SK-N-SH (cell line): ENCODE measurements at regions not wholly inside any gene's neighbourhood (a gene's known extent, or its start where the extent isn't known, plus 50 kb on each side); places are given as distances from the start of the nearest gene placed in this dataset.

ENCODE experiments used
- CTCF ChIA-PET: fragments of 300-600, 350-600 bp; formaldehyde crosslinking; extraction: SDS; loops from one replicate; lab custom pipeline; 2021; lab: Yijun Ruan, JAX
- POLR2A ChIA-PET: fragments of 350-600 bp; sonication (Branson Sonifier 250); formaldehyde crosslinking; extraction: SDS; loops from one replicate; lab custom pipeline; 2020; ENCODE audit warnings: antibody characterized with exemption, inconsistent platforms; lab: Yijun Ruan, JAX
- DNase-seq: peaks from one replicate; pipeline ENCODE4 v3.0.0; 2012
- H2AFZ ChIP-seq: fragments of 200-600 bp; sonication (generic); 2 replicates; pipeline ENCODE4 v1.8.1; 2016; ENCODE audit warnings: antibody characterized with exemption, mild to moderate bottlenecking, low read depth
- H3F3A ChIP-seq: fragments of 200-600 bp; sonication (generic); replicated peaks from 2 replicates; pipeline ENCODE3; 2016; ENCODE audit warnings: antibody characterized with exemption, mild to moderate bottlenecking; ENCODE audit not compliant: insufficient read depth
- H3K27ac ChIP-seq, 2 experiments: fragments of 200-500 bp in 1 of 2; fragments of 200-600 bp in 1 of 2; sonication (Bioruptor generic) in 1 of 2; sonication (generic), shearing (Covaris generic) in 1 of 2; 2 replicates each; pipeline versions ENCODE4 v1.5.1 to v1.6.1; 2014 to 2016; ENCODE audit warnings: low read depth in 2 of 2, inconsistent platforms in 1 of 2, low read length in 1 of 2, mild to moderate bottlenecking in 1 of 2, mixed read lengths in 1 of 2
- H3K27me3 ChIP-seq: fragments of 200-600 bp; sonication (generic), shearing (Covaris generic); 2 replicates; pipeline ENCODE4 v1.6.1; 2016; ENCODE audit warnings: mixed run types; ENCODE audit not compliant: insufficient read depth
- H3K36me3 ChIP-seq, 2 experiments: fragments of 200-500 bp in 1 of 2; fragments of 200-600 bp in 1 of 2; sonication (Bioruptor generic) in 1 of 2; sonication (generic) in 1 of 2; replicated peaks in 1 of 2; 2 replicates each; pipeline versions ENCODE3 to v1.5.1; 2014 to 2016; ENCODE audit warnings: low read length in 1 of 2, mild to moderate bottlenecking in 1 of 2; ENCODE audit not compliant: insufficient read depth in 2 of 2, control insufficient read depth in 1 of 2
- H3K4me1 ChIP-seq, 2 experiments: fragments of 200-500 bp in 1 of 2; fragments of 200-600 bp in 1 of 2; sonication (Bioruptor generic) in 1 of 2; sonication (generic), shearing (Covaris generic) in 1 of 2; 2 replicates each; pipeline versions ENCODE4 v1.5.1 to v1.6.1; 2014 to 2016; ENCODE audit warnings: low read depth in 1 of 2, low read length in 1 of 2, mixed run types in 1 of 2; ENCODE audit not compliant: insufficient read depth in 2 of 2, control insufficient read depth in 1 of 2
- H3K4me2 ChIP-seq: fragments of 200-600 bp; sonication (generic), shearing (Covaris generic); 2 replicates; pipeline ENCODE4 v1.6.1; 2017; ENCODE audit warnings: mixed run types
- H3K4me3 ChIP-seq, 2 experiments: fragments of 200-500 bp in 1 of 2; fragments of 200-600 bp in 1 of 2; sonication (Bioruptor generic) in 1 of 2; sonication (generic), shearing (Covaris generic) in 1 of 2; 2 replicates each; pipeline versions ENCODE4 v1.5.1 to v1.8.1; 2014 to 2016; ENCODE audit warnings: low read depth in 2 of 2, inconsistent platforms in 1 of 2, low read length in 1 of 2, mild to moderate bottlenecking in 1 of 2, mixed read lengths in 1 of 2, moderate library complexity in 1 of 2
- H3K79me2 ChIP-seq: fragments of 200-600 bp; sonication (generic); 2 replicates; pipeline ENCODE4 v1.8.1; 2017; ENCODE audit warnings: mild to moderate bottlenecking; ENCODE audit not compliant: insufficient read depth
- H3K9ac ChIP-seq: fragments of 200-600 bp; sonication (generic); 2 replicates; pipeline ENCODE4 v1.6.1; 2017; ENCODE audit warnings: mixed run types
- H3K9me2 ChIP-seq: fragments of 200-600 bp; sonication (generic); 2 replicates; pipeline ENCODE4 v1.6.1; 2017; ENCODE audit warnings: mixed run types
- H3K9me3 ChIP-seq: fragments of 200-600 bp; sonication (generic); 2 replicates; pipeline ENCODE4 v1.6.1; 2017; ENCODE audit warnings: mixed run types, mild to moderate bottlenecking, moderate library complexity
- H4K20me1 ChIP-seq: fragments of 200-600 bp; sonication (generic); 2 replicates; pipeline ENCODE4 v1.6.1; 2017; ENCODE audit warnings: mild to moderate bottlenecking, mixed run types; ENCODE audit not compliant: insufficient read depth
- ELF1 ChIP-seq: IDR thresholded peaks from 2 replicates; pipeline ENCODE4 v1.4.0; 2012
- EZH2phosphoT487 ChIP-seq: fragments of 200-600 bp; sonication (generic); IDR thresholded peaks from 2 replicates; pipeline ENCODE4 v1.6.1; 2017; ENCODE audit warnings: low read depth, mixed run types, mild to moderate bottlenecking, antibody characterized with exemption, moderate library complexity, borderline replicate concordance
- FOXJ3 ChIP-seq: sonication (generic); formaldehyde crosslinking; IDR thresholded peaks from 2 replicates; pipeline ENCODE4 v1.5.1; 2020; ENCODE audit warnings: mild to moderate bottlenecking, missing genetic modification reagents
- FOXM1 ChIP-seq: IDR thresholded peaks from 2 replicates; pipeline ENCODE4 v1.4.0; 2012; ENCODE audit warnings: low read depth, mild to moderate bottlenecking
- GABPA ChIP-seq: IDR thresholded peaks from 2 replicates; pipeline ENCODE4 v1.4.0; 2012; ENCODE audit warnings: low read depth, mild to moderate bottlenecking
- GATA2 ChIP-seq: sonication (generic); formaldehyde crosslinking; IDR thresholded peaks from 2 replicates; pipeline ENCODE4 v1.5.0; 2020; ENCODE audit warnings: mild to moderate bottlenecking, missing genetic modification reagents
- JUND ChIP-seq: IDR thresholded peaks from 2 replicates; pipeline ENCODE4 v1.4.0; 2012
- MAX ChIP-seq: IDR thresholded peaks from 2 replicates; pipeline ENCODE4 v1.4.0; 2012; ENCODE audit warnings: low read depth
- MEF2A ChIP-seq: IDR thresholded peaks from 2 replicates; pipeline ENCODE4 v1.4.0; 2012; ENCODE audit warnings: low read depth, borderline replicate concordance
- MXI1 ChIP-seq: IDR thresholded peaks from 2 replicates; pipeline ENCODE4 v1.6.1; 2012; ENCODE audit warnings: mild to moderate bottlenecking, low read depth, low read length, improper control_type of control experiment
- NFIC ChIP-seq: IDR thresholded peaks from 2 replicates; pipeline ENCODE4 v1.4.0; 2012; ENCODE audit warnings: borderline replicate concordance
- NRF1 ChIP-seq: IDR thresholded peaks from 2 replicates; pipeline ENCODE4 v1.6.1; 2012; ENCODE audit warnings: low read depth, mild to moderate bottlenecking, low read length
- RAD21 ChIP-seq: IDR thresholded peaks from 2 replicates; pipeline ENCODE4 v1.6.1; 2012; ENCODE audit warnings: mild to moderate bottlenecking, low read length
- RCOR1 ChIP-seq: fragments of 150-350 bp; IDR thresholded peaks from 2 replicates; pipeline ENCODE4 v1.6.1; 2017; ENCODE audit warnings: antibody characterized with exemption, low read length
- TCF12 ChIP-seq: IDR thresholded peaks from 2 replicates; pipeline ENCODE4 v1.4.0; 2012
- TEAD4 ChIP-seq: IDR thresholded peaks from 2 replicates; pipeline ENCODE4 v1.4.0; 2012; ENCODE audit warnings: mild to moderate bottlenecking, borderline replicate concordance; ENCODE audit not compliant: insufficient read depth
- USF2 ChIP-seq: fragments of 150-350 bp; IDR thresholded peaks from 2 replicates; pipeline ENCODE4 v1.6.1; 2017; ENCODE audit warnings: antibody characterized with exemption, low read length, low read depth, borderline replicate concordance
- WGBS: methylation state at CpG from one replicate; pipeline ENCODE4 v1.1.6; 2017; ENCODE audit warnings: low lambda C conversion rate; 5-methylcytosine and 5-hydroxymethylcytosine counted together
- TF ChIP-seq, protein P1 (sequence below): fragments of 200-600 bp; sonication (generic); IDR thresholded peaks from 2 replicates; pipeline ENCODE4 v1.6.1; 2017; ENCODE audit warnings: antibody characterized with exemption, mild to moderate bottlenecking, moderate library complexity

DNA sequence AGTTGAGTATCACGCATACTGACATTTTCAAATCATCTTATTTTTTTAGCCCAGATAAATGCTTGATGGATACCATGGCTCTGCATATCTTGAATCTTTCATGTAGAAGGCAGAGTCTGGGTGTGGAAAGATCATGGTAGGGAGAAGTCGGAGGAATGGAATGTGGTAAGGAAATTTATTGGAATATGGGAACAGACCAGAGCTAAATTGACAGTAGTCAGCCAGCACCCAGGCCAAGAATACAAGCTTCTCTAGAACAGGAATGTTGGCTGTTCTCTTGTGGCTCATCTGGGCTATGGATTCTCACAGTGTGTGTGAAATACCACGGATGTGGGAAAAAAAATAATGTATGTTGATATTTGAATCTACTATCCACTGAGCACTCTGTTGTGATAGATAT is 305.7 kb upstream of the COL8A1 start:
- POLR2A ChIA-PET, result no interaction called here
- H3K4me2 ChIP-seq, result no peak overlapping the region
- H3K79me2 ChIP-seq, result no peaks in the 10 kb centered on the region
- no peaks in the 10 kb centered on the region; a peak in 1 of 4 replicates for H3K4me1 ChIP-seq
- 4% methylated on average over 3 of the region's 3 CpGs for WGBS
- 0 out of 2 replicates have a peak, but pooled peaks cover 4% of the 10 kb centered on the region for H3K27me3 ChIP-seq
- CTCF ChIA-PET, result no interaction called here
- H3K36me3 ChIP-seq, result no peaks in the 10 kb centered on the region
- H3K27ac ChIP-seq, result no peak overlapping the region; a peak in 1 of 4 replicates
- H3K9ac ChIP-seq, result no peak overlapping the region
- no peaks in the 10 kb centered on the region for H3K9me3 ChIP-seq
- H2AFZ ChIP-seq, result no peak overlapping the region
- no peaks in the 10 kb centered on the region for H3K9me2 ChIP-seq
- H3F3A ChIP-seq, result no peaks in the 10 kb centered on the region
- no peaks in the 10 kb centered on the region for H4K20me1 ChIP-seq
- TF ChIP-seq, protein P1, sequence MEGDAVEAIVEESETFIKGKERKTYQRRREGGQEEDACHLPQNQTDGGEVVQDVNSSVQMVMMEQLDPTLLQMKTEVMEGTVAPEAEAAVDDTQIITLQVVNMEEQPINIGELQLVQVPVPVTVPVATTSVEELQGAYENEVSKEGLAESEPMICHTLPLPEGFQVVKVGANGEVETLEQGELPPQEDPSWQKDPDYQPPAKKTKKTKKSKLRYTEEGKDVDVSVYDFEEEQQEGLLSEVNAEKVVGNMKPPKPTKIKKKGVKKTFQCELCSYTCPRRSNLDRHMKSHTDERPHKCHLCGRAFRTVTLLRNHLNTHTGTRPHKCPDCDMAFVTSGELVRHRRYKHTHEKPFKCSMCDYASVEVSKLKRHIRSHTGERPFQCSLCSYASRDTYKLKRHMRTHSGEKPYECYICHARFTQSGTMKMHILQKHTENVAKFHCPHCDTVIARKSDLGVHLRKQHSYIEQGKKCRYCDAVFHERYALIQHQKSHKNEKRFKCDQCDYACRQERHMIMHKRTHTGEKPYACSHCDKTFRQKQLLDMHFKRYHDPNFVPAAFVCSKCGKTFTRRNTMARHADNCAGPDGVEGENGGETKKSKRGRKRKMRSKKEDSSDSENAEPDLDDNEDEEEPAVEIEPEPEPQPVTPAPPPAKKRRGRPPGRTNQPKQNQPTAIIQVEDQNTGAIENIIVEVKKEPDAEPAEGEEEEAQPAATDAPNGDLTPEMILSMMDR, result no peak
- TF ChIP-seq RCOR1, result no peak
- TF ChIP-seq EZH2phosphoT487, result no peak
- DNase-seq, result no peak
- H3K4me3 ChIP-seq, result no peak overlapping the region

GRCh38 chr3:99332276-99332675 is 306.1 kb upstream of the COL8A1 start:
- WGBS, result 9% methylated on average over 2 of the region's 2 CpGs

GRCh38 chr3:99330924-99331532 is 307.4 kb upstream of the COL8A1 start:
- WGBS, result 35% methylated on average over 1 of the region's 1 CpG
- Histone ChIP-seq H3K27me3 (peaks cover 4% of the 10 kb centered on the region; the same call in 1 of the 2 replicates), H4K20me1 (no peaks in the 10 kb centered on the region), H2AFZ (no peak overlapping the region), H3K27ac (no peak overlapping the region), H3K9me2 (no peaks in the 10 kb centered on the region), H3K79me2 (no peaks in the 10 kb centered on the region), H3K9me3 (no peaks in the 10 kb centered on the region), H3K4me3 (no peak overlapping the region), H3K4me2 (no peak overlapping the region), H3K36me3 (no peaks in the 10 kb centered on the region), H3K4me1 (no peaks in the 10 kb centered on the region), H3F3A (no peaks in the 10 kb centered on the region), H3K9ac (no peak overlapping the region)
- ChIA-PET CTCF (no interaction called here), POLR2A (no interaction called here)
- DNase-seq, result no peak
- TF ChIP-seq TCF12 (no peak), MXI1 (no peak), TEAD4 (no peak), FOXJ3 (CRISPR knock-in tag) (no peak), JUND (no peak), FOXM1 (no peak), GATA2 (CRISPR knock-in tag) (no peak), USF2 (no peak), NRF1 (no peak), EZH2phosphoT487 (no peak), GABPA (no peak), RCOR1 (no peak)
- TF ChIP-seq, protein P1, result no peak

More at GRCh38 chr3:99332276-99332675, 306.1 kb upstream of the COL8A1 start:
- no peaks in the 10 kb centered on the region for H3K36me3 ChIP-seq
- H3K9me3 ChIP-seq, result no peaks in the 10 kb centered on the region
- no peaks in the 10 kb centered on the region for H3K9me2 ChIP-seq
- H3K27me3 ChIP-seq, result 0 out of 2 replicates have a peak, but pooled peaks cover 4% of the 10 kb centered on the region
- TF ChIP-seq MAX (no peak), GATA2 (CRISPR knock-in tag) (no peak), NFIC (no peak), FOXM1 (no peak), RCOR1 (no peak), ELF1 (no peak), MEF2A (no peak), RAD21 (no peak)
- no peak overlapping the region for H2AFZ ChIP-seq
- H3F3A ChIP-seq, result no peaks in the 10 kb centered on the region
- H3K27ac ChIP-seq, result no peak overlapping the region; a peak in 1 of 4 replicates
- ChIA-PET CTCF (no interaction called here), POLR2A (no interaction called here)
- H3K79me2 ChIP-seq, result no peaks in the 10 kb centered on the region
- H4K20me1 ChIP-seq, result no peaks in the 10 kb centered on the region
- H3K4me2 ChIP-seq, result no peak overlapping the region
- H3K4me3 ChIP-seq, result no peak overlapping the region
- H3K4me1 ChIP-seq, result no peaks in the 10 kb centered on the region; a peak in 1 of 4 replicates
- no peak for DNase-seq
- H3K9ac ChIP-seq, result no peak overlapping the region
